ENCODE measurements at regions not wholly inside any gene's neighbourhood (a gene's known extent, or its start where the extent isn't known, plus 50 kb on each side); places are given as distances from the start of the nearest gene placed in this dataset.

DNA sequence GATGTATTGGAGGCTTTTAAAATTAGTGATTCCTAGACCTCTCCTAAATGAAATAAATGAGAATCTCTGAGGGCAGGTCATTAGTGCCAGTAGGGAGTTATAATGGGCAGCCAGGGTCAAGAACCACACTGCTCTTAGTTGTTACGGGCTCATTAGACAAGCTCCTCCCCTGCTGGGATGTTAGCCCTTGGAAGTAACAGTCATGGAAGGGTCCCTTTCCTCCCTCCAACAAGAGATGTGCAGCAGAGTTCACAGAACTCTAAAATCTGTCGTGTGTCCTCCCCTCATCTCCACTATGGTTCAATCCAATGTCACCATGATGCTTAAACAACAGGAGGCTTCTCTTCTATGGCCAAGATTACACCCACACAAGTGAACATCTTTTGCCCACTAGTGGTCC lies 419.5 kb downstream of the INSC start:
- TF ChIP-seq GATA3 (IDR thresholded peaks at IDR 0.05; ENCODE audit: low read depth, low read length), result no peak
- no peak for TF ChIP-seq GATA2 (IDR thresholded peaks at IDR 0.05; ENCODE audit: low read depth, low read length)

Data from SH-SY5Y (cell line).